ENCODE measurements at regions not wholly inside any gene's neighbourhood (a gene's known extent, or its start where the extent isn't known, plus 50 kb on each side); places are given as distances from the start of the nearest gene placed in this dataset.
"Not testable (repeated sequence)": the region's sequence is repeated elsewhere in the genome, so short reads cannot be mapped to it uniquely, and the experiment has no call there.

- no peak for DNase-seq (ENCODE audit: low read depth in 1 of 2, low spot score in 1 of 2)
These were observed 275.9 kb upstream of the KITLG start for GRCh38 chr12:88856201-88856600.

- DNase-seq (ENCODE audit: low read depth in 1 of 2, low spot score in 1 of 2), result no peak
These were observed 275.0 kb upstream of the KITLG start for GRCh38 chr12:88855301-88855700.

DNA sequence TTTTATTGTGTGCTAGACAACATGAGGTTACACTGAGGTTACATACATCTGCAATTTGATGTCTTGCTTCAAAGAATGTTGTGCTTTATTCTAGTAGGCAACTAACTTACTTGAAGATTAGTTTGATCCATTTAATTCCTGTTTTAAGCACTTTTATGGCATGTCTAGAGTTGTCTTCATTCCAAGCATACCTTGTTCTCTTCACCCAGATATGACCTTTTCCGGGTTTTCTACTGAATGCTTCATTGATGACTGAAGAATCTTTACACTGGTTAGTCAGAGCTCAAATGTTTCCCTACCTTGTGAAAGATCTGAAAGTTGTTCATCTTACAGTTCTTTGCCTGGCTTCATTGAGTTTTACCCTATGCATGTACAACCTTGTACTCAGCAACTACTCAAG lies 274.0 kb upstream of the KITLG start:
- no peak for DNase-seq (ENCODE audit: low read depth in 1 of 2, low spot score in 1 of 2)

DNA sequence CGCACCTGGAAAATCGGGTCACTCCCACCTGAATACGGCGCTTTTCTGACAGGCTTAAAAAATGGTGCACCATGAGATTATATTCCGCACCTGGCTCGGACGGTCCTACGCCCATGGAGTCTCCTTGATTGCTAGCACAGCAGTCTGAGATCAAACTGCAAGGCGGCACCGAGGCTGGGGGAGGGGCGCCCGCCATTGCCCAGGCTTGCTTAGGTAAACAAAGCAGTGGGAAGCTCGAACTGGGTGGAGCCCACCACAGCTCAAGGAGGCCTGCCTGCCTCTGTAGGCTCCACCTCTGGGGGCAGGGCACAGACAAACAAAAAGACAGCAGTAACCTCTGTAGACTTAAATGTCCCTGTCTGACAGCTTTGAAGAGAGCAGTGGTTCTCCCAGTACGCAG lies 267.0 kb upstream of the KITLG start:
- not testable (repeated sequence) for DNase-seq (ENCODE audit: low read depth in 1 of 2, low spot score in 1 of 2)

DNA sequence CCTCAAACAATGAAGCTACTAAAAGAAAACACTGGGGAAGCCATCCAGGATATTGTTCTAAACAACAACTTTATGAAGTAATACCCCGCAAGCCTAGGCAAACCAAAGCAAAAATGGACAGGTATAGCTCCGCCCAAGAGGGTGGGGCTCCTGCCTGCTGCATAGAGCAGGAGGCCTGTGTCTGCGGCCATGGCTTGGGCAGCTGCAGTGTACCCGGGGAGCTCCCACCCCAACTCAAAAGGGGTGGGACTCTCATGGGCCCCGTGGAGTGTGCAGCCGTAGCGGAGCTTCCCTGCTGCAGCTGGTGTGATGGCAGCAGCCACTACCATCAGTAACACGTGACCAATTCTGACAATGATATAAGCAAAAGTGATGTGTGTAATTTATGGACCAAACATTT lies 264.2 kb upstream of the KITLG start:
- DNase-seq (ENCODE audit: low read depth in 1 of 2, low spot score in 1 of 2), result no peak

DNA sequence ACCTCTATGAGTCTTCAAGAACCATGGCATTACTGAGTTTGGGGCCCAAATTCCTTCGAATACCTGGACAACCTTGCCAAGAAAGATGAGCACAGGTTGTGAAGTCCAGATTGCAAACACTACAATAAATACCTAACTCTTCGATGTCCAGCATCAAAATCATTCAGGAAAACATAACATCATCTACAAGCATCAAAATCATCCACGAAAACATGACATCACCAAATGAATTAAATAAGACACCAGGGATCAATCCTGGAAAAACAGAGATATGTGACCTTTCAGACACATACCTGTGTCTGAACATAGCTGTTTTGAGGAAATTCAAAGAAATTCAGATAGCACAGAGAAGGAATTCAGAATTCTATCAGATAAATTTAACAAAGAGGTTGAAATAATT lies 262.0 kb upstream of the KITLG start:
- DNase-seq (ENCODE audit: low read depth in 1 of 2, low spot score in 1 of 2), result no peak

DNA sequence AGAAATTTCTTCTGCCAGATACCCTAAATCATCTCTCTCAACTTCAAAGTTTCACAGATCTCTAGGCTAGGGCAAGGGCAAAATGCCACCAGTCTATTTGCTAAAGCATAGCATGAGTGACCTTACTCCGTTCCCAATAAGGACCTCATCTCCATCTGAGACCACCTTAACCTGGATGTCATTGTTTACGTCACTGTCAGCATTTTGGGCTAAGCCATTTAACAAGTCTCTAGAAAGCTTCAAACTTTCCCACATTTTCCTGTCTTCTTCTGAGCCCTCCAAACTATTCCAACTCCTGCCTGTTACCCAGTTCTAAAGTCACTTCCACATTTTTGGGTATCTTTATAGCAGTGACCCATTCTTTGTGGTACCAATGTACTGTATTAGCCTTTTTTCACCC lies 259.2 kb upstream of the KITLG start:
- DNase-seq (ENCODE audit: low read depth in 1 of 2, low spot score in 1 of 2), result no peak

- DNase-seq (ENCODE audit: low read depth in 1 of 2, low spot score in 1 of 2), result no peak
These were observed 255.9 kb upstream of the KITLG start for GRCh38 chr12:88836156-88836555.

DNA sequence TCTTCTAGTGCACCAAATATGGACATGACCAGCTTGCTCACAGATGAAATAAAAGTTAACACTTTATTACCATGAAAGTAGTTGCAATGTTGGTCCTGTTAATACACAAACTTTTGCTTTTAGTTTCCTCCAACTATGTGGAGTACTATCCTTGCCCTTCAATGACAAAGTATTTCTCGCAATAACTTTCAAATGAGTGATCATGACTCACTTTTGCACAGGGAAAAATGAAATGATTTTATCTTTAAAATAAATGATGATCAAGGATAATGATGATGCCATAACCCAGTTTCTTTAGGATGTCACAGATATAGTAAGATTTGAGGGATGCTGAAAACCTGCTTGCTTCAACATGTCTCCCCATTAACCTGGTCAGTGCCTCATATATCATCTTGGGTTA lies 254.0 kb upstream of the KITLG start:
- DNase-seq (ENCODE audit: low read depth in 1 of 2, low spot score in 1 of 2), result no peak

GRCh38 chr12:88833641-88834116 lies 253.4 kb upstream of the KITLG start:
- DNase-seq (ENCODE audit: low read depth in 1 of 2, low spot score in 1 of 2), result no peak

DNA sequence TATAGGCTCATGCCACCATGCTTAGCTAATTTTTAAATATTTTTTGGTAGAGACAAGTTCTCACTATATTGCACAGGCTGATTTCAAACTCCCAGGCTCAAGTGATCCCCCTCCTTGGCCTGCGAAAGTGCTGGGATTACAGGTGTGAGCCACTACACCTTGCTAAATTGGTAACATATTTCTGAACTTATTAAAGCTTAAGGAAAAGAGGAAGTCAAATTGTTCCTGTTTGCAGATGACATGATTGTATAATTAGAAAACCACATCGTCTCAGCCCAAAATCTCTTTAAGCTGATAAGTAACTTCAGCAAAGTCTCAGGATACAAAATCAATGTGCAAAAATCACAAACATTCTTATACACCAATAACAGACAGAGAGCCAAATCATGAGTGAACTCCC lies 248.3 kb upstream of the KITLG start:
- not testable (repeated sequence) for DNase-seq (ENCODE audit: low read depth in 1 of 2, low spot score in 1 of 2)

DNA sequence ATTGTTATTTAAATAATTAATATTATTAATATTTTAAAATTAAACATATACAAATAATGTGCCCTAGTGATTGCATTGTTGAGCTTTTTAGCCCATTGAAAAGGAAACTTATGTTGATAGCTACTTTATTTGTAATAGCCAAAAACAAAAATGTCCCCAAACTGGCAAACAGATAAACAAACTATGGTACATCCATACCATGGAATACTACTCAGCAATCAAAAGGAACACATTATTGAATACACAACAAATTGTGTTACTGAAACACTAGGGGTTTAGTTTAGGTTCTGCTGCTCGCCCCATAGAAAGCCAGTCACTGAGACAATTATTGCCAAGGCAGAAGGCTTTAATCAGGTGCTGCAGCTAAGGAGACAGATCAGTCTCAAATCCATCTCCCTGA lies 239.7 kb upstream of the KITLG start:
- DNase-seq (ENCODE audit: low read depth in 1 of 2, low spot score in 1 of 2), result no peak

- no peak for DNase-seq (ENCODE audit: low read depth in 1 of 2, low spot score in 1 of 2)
These were observed 235.9 kb upstream of the KITLG start for GRCh38 chr12:88816201-88816600.

- DNase-seq (ENCODE audit: low read depth in 1 of 2, low spot score in 1 of 2), result no peak
These were observed 234.5 kb upstream of the KITLG start for GRCh38 chr12:88814779-88815178.

DNA sequence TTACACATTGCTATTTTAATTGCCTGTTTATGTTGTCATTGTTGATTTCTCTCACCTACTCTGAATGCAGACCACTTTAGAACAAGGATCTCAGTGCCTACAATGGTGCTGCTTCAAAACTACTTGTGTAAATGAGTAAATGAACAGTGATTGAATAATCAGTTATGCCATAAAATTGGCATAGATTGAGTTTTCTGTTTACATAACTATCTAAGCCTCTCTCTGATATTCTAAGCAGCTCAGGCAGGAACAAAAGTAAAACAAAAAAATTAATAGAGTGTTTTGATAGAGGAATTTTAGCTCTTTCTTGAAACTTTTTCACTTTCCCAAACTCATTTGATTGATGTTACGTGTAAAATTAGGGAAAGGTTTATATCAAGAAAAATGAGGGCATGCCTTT lies 232.3 kb upstream of the KITLG start:
- no peak for DNase-seq (ENCODE audit: low read depth in 1 of 2, low spot score in 1 of 2)

DNA sequence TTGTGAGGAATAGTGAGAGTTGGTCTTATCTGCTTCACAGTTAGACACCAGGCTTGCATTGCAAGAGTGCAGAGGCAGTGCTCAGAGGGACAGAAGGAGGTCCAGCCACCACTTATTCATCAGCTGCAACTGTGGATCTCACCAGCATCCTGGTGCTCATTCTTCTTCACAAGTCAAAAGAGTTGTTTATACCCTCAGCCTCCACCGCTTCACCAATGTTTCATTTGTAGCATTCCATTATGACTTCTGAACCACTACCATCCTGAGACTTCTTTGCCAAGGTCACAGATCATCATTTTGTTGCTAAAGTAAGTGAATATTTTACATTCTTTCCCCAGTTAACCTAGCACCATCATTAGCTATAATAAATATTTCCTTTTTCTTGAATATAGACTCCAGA lies 230.5 kb upstream of the KITLG start:
- no peak for DNase-seq (ENCODE audit: low read depth in 1 of 2, low spot score in 1 of 2)

DNA sequence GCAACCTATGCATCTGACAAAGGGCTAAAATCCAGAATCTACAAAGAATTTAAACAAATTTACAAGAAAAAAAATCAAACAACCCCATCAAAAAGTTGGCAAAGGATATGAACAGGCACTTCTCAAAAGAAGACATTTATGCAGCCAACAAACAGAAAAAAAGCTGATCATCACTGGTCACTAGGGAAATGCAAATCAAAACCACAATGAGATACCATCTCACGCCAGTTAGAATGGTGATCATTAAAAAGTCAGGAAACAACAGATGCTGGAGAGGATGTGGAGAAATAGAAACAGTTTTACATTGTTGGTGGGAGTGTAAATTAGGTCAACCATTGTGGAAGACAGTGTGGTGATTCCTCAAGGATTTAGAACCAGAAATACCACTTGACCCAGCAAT lies 229.6 kb upstream of the KITLG start:
- DNase-seq (ENCODE audit: low read depth in 1 of 2, low spot score in 1 of 2), result not testable (repeated sequence)

DNA sequence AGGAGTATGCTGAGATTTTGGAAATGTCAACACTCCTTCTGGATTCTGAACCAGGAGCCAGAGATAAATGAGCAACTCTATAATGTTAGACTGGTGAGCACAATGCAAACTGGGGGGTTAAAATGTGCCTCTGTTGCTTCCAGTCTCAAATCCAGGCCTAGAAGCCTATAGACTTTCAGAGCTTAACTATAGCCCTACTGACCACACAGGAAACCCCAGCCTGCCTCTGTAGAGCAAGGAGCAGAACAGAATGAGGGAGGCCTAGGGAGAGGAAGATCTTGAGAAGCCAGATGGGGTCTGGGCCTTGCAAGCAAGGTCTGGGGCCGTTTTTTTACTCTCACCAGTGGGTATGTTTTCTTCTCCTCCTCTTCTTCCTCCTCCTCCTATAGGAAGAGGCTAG lies 225.4 kb upstream of the KITLG start:
- DNase-seq (ENCODE audit: low read depth in 1 of 2, low spot score in 1 of 2), result no peak

- no peak for DNase-seq (ENCODE audit: low read depth in 1 of 2, low spot score in 1 of 2)
These were observed 225.0 kb upstream of the KITLG start for GRCh38 chr12:88805286-88805685.

DNA sequence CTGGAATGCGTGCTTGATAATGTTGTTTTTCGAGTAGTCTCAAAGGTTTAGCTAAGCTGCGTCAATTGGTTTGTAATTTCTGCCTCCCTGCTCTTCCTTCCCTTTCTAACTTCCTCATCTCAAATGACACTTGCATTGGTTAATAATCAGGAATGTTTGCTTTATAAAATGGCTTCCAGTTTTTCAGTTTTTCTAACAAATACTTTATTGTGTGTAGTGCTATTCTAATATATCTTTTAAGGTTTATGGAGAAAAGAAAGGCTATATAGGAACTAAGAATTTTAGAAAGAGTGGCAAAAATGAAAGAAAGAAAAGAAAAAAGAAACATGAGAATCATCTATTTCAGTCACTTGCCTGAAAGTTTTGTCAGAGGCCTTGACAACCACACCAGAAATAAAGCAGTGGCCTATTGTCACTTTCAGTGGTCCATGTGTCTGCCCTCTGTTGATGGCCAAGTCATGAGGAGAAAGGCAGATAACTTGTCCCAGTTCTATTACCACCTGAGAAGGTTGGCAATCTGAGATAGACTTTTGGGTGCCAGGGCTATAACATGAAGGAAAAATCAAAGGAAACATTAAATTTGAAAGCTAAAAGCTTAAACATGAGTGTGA lies 221.9 kb upstream of the KITLG start:
- no peak for DNase-seq (ENCODE audit: low read depth in 1 of 2, low spot score in 1 of 2)

- DNase-seq (ENCODE audit: low read depth in 1 of 2, low spot score in 1 of 2), result no peak
These were observed 221.2 kb upstream of the KITLG start for GRCh38 chr12:88801227-88802095.

DNA sequence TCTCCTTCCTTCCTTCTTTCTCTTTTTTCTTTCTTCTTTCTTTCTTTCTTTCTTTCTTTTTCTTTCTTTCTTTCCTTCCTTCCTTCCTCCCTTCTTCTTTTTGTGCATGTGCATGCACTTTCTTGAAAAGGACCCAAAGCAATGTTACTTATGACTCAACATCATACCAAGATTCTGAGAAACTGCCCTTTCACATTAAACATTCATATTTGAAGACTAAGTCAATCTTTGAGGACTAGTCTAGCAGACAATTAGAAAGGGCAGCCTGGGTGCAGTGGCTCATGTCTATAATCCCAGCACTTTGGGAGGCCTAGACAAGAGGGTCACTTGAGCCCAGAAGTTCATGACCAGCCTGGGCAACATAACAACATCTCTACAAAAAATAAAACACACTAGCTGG lies 212.8 kb upstream of the KITLG start:
- no peak for DNase-seq (ENCODE audit: low read depth in 1 of 2, low spot score in 1 of 2)

GRCh38 chr12:88790231-88790630 lies 210.0 kb upstream of the KITLG start:
- DNase-seq (ENCODE audit: low read depth in 1 of 2, low spot score in 1 of 2), result no peak
